ENCODE measurements at regions not wholly inside any gene's neighbourhood (a gene's known extent, or its start where the extent isn't known, plus 50 kb on each side); places are given as distances from the start of the nearest gene placed in this dataset.

DNA sequence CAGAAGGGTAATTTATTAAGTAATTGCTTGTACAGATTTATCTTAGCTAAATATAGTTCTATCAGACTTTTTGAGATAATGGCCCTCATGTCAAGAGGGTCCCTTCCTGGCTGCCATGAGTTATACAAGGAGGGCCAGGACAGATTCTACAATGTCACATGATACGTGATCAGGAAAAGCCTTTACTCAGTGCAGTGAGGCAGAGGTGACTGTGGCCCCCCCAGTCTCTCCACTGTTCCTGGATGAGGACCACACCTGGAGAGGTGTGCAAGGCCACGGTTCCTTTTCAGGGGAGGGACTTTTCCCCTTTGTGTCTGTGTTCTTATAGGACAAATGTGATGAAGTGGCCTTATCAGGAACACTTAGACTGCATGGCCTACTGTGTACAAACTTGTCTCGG, 54.3 kb upstream of the LRCH1 start:
- DNase-seq (ENCODE audit: low spot score) (no peak), ATAC-seq (no peak)
- no peaks in the 10 kb centered on the region for H3K79me2 ChIP-seq (replicated peaks; ENCODE audit: insufficient read depth)
- no peaks in the 10 kb centered on the region for H3K9me3 Mint-ChIP-seq
- no peaks in the 10 kb centered on the region for H3K4me1 ChIP-seq (ENCODE audit: insufficient read depth)
- no peak overlapping the region for H3K4me3 Mint-ChIP-seq
- H3K36me3 ChIP-seq (ENCODE audit: insufficient read depth): no peaks in the 10 kb centered on the region
- H3K9me2 ChIP-seq (ENCODE audit: insufficient read depth): no peaks in the 10 kb centered on the region
- no peak overlapping the region for H3K4me3 ChIP-seq
- no peaks in the 10 kb centered on the region for H3F3A ChIP-seq (replicated peaks; ENCODE audit: low read depth)
- H4K20me1 ChIP-seq (replicated peaks; ENCODE audit: insufficient read depth): no peaks in the 10 kb centered on the region
- H3K27me3 ChIP-seq (ENCODE audit: insufficient read depth): no peaks in the 10 kb centered on the region
- no peaks in the 10 kb centered on the region for H3K4me1 Mint-ChIP-seq
- H3K27ac ChIP-seq (ENCODE audit: low read depth): no peak overlapping the region
- H3K27ac Mint-ChIP-seq: no peak overlapping the region
- H3K27me3 Mint-ChIP-seq (ENCODE audit: insufficient read depth, low read depth, poor library complexity): no peaks in the 10 kb centered on the region
- H3K4me2 ChIP-seq: no peak overlapping the region
- H2AFZ ChIP-seq: no peak overlapping the region
- no peaks in the 10 kb centered on the region for H3K36me3 Mint-ChIP-seq (ENCODE audit: low read depth)
- no peak for TF ChIP-seq REST (IDR thresholded peaks at IDR 0.05; ENCODE audit: unreplicated experiment)

DNA sequence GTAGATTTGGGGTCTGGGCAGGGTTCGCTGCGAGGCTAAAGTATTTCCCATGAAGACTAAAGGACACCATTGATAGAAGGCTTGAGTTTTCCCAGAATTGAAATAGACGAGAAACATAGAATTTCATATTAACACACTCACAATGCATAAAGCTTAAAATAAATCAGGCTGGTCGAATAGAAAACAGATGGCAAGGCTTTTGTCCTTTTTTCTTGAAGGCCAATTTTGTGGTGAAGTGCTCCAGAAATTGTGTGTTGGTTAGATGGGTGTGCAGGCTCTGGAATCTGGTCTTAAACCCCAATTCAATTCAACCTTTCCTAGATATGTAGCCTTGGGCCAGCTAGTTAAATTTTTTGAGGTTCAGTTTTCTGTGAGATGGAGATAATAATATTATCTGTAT, 56.9 kb upstream of the LRCH1 start:
- no peaks in the 10 kb centered on the region for H4K20me1 ChIP-seq (replicated peaks; ENCODE audit: insufficient read depth)
- H3K27ac ChIP-seq (ENCODE audit: low read depth): no peak overlapping the region
- no peak overlapping the region for H2AFZ ChIP-seq
- no peak for DNase-seq (ENCODE audit: low spot score)
- H3K4me1 Mint-ChIP-seq: no peaks in the 10 kb centered on the region
- no peaks in the 10 kb centered on the region for H3K9me3 Mint-ChIP-seq
- H3K27ac Mint-ChIP-seq: no peak overlapping the region
- no peaks in the 10 kb centered on the region for H3K79me2 ChIP-seq (replicated peaks; ENCODE audit: insufficient read depth)
- no peak for ATAC-seq
- no peak overlapping the region for H3K4me2 ChIP-seq
- no peaks in the 10 kb centered on the region for H3K27me3 ChIP-seq (ENCODE audit: insufficient read depth)
- no peak overlapping the region for H3K4me3 Mint-ChIP-seq
- no peaks in the 10 kb centered on the region for H3K27me3 Mint-ChIP-seq (ENCODE audit: insufficient read depth, low read depth, poor library complexity)
- no peaks in the 10 kb centered on the region for H3K9me2 ChIP-seq (ENCODE audit: insufficient read depth)
- H3F3A ChIP-seq (replicated peaks; ENCODE audit: low read depth): no peaks in the 10 kb centered on the region
- H3K36me3 Mint-ChIP-seq (ENCODE audit: low read depth): no peaks in the 10 kb centered on the region
- H3K4me3 ChIP-seq: no peak overlapping the region
- no peaks in the 10 kb centered on the region for H3K36me3 ChIP-seq (ENCODE audit: insufficient read depth)
- H3K4me1 ChIP-seq (ENCODE audit: insufficient read depth): no peaks in the 10 kb centered on the region
- TF ChIP-seq EZH2 (IDR thresholded peaks at IDR 0.05; ENCODE audit: low read depth, unreplicated experiment) (no peak), JUNB (IDR thresholded peaks at IDR 0.05; ENCODE audit: unreplicated experiment) (no peak), ZNF331 (CRISPR knock-in tag; IDR thresholded peaks at IDR 0.05; ENCODE audit: low read depth) (no peak), CREB1 (CRISPR knock-in tag; IDR thresholded peaks at IDR 0.05; ENCODE audit: low read depth) (no peak), POLR2AphosphoS5 (IDR thresholded peaks at IDR 0.05; ENCODE audit: low read depth) (no peak), STAT1 (IDR thresholded peaks at IDR 0.05; ENCODE audit: unreplicated experiment) (no peak)
- TF ChIP-seq, protein P1, sequence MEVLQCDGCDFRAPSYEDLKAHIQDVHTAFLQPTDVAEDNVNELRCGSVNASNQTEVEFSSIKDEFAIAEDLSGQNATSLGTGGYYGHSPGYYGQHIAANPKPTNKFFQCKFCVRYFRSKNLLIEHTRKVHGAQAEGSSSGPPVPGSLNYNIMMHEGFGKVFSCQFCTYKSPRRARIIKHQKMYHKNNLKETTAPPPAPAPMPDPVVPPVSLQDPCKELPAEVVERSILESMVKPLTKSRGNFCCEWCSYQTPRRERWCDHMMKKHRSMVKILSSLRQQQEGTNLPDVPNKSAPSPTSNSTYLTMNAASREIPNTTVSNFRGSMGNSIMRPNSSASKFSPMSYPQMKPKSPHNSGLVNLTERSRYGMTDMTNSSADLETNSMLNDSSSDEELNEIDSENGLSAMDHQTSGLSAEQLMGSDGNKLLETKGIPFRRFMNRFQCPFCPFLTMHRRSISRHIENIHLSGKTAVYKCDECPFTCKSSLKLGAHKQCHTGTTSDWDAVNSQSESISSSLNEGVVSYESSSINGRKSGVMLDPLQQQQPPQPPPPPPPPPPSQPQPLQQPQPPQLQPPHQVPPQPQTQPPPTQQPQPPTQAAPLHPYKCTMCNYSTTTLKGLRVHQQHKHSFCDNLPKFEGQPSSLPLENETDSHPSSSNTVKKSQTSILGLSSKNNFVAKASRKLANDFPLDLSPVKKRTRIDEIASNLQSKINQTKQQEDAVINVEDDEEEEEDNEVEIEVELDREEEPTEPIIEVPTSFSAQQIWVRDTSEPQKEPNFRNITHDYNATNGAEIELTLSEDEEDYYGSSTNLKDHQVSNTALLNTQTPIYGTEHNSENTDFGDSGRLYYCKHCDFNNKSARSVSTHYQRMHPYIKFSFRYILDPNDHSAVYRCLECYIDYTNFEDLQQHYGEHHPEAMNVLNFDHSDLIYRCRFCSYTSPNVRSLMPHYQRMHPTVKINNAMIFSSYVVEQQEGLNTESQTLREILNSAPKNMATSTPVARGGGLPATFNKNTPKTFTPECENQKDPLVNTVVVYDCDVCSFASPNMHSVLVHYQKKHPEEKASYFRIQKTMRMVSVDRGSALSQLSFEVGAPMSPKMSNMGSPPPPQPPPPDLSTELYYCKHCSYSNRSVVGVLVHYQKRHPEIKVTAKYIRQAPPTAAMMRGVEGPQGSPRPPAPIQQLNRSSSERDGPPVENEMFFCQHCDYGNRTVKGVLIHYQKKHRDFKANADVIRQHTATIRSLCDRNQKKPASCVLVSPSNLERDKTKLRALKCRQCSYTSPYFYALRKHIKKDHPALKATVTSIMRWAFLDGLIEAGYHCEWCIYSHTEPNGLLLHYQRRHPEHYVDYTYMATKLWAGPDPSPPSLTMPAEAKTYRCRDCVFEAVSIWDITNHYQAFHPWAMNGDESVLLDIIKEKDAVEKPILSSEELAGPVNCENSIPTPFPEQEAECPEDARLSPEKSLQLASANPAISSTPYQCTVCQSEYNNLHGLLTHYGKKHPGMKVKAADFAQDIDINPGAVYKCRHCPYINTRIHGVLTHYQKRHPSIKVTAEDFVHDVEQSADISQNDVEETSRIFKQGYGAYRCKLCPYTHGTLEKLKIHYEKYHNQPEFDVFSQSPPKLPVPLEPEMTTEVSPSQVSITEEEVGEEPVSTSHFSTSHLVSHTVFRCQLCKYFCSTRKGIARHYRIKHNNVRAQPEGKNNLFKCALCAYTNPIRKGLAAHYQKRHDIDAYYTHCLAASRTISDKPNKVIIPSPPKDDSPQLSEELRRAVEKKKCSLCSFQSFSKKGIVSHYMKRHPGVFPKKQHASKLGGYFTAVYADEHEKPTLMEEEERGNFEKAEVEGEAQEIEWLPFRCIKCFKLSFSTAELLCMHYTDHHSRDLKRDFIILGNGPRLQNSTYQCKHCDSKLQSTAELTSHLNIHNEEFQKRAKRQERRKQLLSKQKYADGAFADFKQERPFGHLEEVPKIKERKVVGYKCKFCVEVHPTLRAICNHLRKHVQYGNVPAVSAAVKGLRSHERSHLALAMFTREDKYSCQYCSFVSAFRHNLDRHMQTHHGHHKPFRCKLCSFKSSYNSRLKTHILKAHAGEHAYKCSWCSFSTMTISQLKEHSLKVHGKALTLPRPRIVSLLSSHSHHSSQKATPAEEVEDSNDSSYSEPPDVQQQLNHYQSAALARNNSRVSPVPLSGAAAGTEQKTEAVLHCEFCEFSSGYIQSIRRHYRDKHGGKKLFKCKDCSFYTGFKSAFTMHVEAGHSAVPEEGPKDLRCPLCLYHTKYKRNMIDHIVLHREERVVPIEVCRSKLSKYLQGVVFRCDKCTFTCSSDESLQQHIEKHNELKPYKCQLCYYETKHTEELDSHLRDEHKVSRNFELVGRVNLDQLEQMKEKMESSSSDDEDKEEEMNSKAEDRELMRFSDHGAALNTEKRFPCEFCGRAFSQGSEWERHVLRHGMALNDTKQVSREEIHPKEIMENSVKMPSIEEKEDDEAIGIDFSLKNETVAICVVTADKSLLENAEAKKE (CRISPR knock-in tag; IDR thresholded peaks at IDR 0.05): no peak
- TF ChIP-seq, protein P2, sequence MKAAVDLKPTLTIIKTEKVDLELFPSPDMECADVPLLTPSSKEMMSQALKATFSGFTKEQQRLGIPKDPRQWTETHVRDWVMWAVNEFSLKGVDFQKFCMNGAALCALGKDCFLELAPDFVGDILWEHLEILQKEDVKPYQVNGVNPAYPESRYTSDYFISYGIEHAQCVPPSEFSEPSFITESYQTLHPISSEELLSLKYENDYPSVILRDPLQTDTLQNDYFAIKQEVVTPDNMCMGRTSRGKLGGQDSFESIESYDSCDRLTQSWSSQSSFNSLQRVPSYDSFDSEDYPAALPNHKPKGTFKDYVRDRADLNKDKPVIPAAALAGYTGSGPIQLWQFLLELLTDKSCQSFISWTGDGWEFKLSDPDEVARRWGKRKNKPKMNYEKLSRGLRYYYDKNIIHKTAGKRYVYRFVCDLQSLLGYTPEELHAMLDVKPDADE (IDR thresholded peaks at IDR 0.05): no peak
